ENCODE measurements at regions not wholly inside any gene's neighbourhood (a gene's known extent, or its start where the extent isn't known, plus 50 kb on each side); places are given as distances from the start of the nearest gene placed in this dataset.

DNA sequence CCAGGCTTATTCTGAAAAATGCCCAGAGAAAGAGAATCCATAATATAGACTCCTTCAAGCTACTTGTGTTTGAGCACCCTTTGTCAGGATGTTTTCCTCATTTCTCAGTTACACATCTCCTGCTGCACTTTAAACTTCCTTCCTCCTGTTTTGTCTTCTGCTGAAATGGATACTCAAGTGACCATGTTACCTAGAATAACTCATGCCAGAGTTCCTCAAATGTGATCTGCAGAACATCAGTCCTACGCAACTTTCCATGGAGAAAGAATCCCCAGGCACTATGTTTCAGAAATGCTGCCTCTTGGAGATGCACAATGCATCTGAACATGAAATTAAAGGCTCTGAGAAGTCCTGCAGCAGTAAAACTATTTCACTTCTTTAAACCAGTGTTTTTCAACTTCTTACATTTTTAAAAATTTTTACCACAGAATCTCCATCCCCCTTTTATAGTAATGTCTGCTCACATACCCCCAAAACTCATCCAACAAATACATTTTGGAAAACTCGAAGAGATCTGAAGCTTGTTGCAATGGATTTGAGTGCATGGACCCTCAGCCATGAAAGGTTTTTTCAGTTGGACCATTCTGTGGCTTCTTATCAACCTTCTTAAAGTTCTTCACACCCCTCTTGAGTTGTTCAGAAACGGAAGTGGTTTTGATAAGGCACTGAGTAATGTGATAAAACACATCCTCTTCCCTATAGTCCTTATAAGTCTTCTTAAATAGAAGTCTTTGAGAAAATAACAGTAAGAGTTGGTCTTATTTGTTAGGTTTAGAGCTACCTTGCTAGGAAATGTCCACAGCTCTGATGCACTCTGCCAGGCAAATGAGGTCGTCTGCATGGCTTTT lies 84.5 kb upstream of the KCNA1 start:
- TF ChIP-seq, protein P1, sequence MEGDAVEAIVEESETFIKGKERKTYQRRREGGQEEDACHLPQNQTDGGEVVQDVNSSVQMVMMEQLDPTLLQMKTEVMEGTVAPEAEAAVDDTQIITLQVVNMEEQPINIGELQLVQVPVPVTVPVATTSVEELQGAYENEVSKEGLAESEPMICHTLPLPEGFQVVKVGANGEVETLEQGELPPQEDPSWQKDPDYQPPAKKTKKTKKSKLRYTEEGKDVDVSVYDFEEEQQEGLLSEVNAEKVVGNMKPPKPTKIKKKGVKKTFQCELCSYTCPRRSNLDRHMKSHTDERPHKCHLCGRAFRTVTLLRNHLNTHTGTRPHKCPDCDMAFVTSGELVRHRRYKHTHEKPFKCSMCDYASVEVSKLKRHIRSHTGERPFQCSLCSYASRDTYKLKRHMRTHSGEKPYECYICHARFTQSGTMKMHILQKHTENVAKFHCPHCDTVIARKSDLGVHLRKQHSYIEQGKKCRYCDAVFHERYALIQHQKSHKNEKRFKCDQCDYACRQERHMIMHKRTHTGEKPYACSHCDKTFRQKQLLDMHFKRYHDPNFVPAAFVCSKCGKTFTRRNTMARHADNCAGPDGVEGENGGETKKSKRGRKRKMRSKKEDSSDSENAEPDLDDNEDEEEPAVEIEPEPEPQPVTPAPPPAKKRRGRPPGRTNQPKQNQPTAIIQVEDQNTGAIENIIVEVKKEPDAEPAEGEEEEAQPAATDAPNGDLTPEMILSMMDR (IDR thresholded peaks at IDR 0.05): no peak
- no peak for TF ChIP-seq POLR2A (IDR thresholded peaks at IDR 0.05)
